Suprapubic skin (tissue), 4 donors: ENCODE measurements at regions not wholly inside any gene's neighbourhood (a gene's known extent, or its start where the extent isn't known, plus 50 kb on each side); places are given as distances from the start of the nearest gene placed in this dataset.

Experiments
- DNase-seq, 2 donors: peaks; one replicate each; pipeline ENCODE4 v3.0.0-alpha.2; 2019; ENCODE audit warnings: low spot score in 2 of 2
- H3K27ac ChIP-seq: fragments of 200-600 bp; sonication (generic); one replicate; pipeline ENCODE4 v1.5.1; 2019
- H3K27me3 ChIP-seq: fragments of 200-600 bp; sonication (generic); one replicate; pipeline ENCODE4 v1.5.1; 2019
- H3K36me3 ChIP-seq: fragments of 200-600 bp; sonication (generic); one replicate; pipeline ENCODE4 v1.5.1; 2019
- H3K4me1 ChIP-seq: fragments of 200-600 bp; sonication (generic); one replicate; pipeline ENCODE4 v1.5.1; 2019
- H3K4me3 ChIP-seq: fragments of 200-600 bp; sonication (generic); one replicate; pipeline ENCODE4 v1.5.1; 2019; ENCODE audit warnings: mild to moderate bottlenecking
- H3K9me3 ChIP-seq: fragments of 200-600 bp; sonication (generic); one replicate; pipeline ENCODE4 v1.5.1; 2019
- CTCF ChIP-seq, 2 donors: fragments of 200-600 bp in 1 of 2; fragments of 450-650 bp in 1 of 2; sonication (generic) in 1 of 2; IDR thresholded peaks; one replicate each; pipeline ENCODE4 v1.5.1; 2016 to 2019; ENCODE audit warnings: antibody characterized with exemption in 2 of 2, mild to moderate bottlenecking in 1 of 2, moderate library complexity in 1 of 2
- EP300 ChIP-seq: sonication (generic); formaldehyde crosslinking; IDR thresholded peaks from one replicate; pipeline ENCODE4 v1.6.1; 2017; ENCODE audit warnings: antibody characterized with exemption
- POLR2A ChIP-seq, 2 donors: fragments of 450-650 bp; IDR thresholded peaks; one replicate each; pipeline ENCODE4 v1.6.1; 2017; ENCODE audit warnings: antibody characterized with exemption in 2 of 2, mild to moderate bottlenecking in 2 of 2, moderate library complexity in 2 of 2
- POLR2AphosphoS5 ChIP-seq, 3 donors: sonication (generic); formaldehyde crosslinking; IDR thresholded peaks; one replicate each; pipeline ENCODE4 v1.6.1; 2017; ENCODE audit warnings: antibody characterized with exemption in 3 of 3
- WGBS: methylation state at CpG from one replicate; pipeline ENCODE4 v1.1.5; 2018; 5-methylcytosine and 5-hydroxymethylcytosine counted together

- WGBS: 89% methylated on average over 5 of the region's 5 CpGs
- no peaks in the 10 kb centered on the region for H3K9me3 ChIP-seq
- H3K36me3 ChIP-seq: no peaks in the 10 kb centered on the region
- H3K27ac ChIP-seq: no peak overlapping the region
- no peak overlapping the region for H3K4me3 ChIP-seq
- H3K27me3 ChIP-seq: peaks cover 38% of the 10 kb centered on the region
- TF ChIP-seq POLR2AphosphoS5 (IDR thresholded peaks at IDR 0.05): no peak
- TF ChIP-seq EP300: no peak
- TF ChIP-seq POLR2A (IDR thresholded peaks at IDR 0.05): no peak
- TF ChIP-seq CTCF (IDR thresholded peaks at IDR 0.05): no peak
- DNase-seq: peak in 1 of 2 donors; percentile 28
- no peaks in the 10 kb centered on the region for H3K4me1 ChIP-seq
These were observed 534.8 kb downstream of the BRD1 start for GRCh38 chr22:49292909-49293308.

- DNase-seq: peak in 1 of 2 donors; percentile 37
- Histone ChIP-seq H3K27me3 (peaks cover 39% of the 10 kb centered on the region), H3K36me3 (no peaks in the 10 kb centered on the region), H3K4me3 (no peak overlapping the region), H3K27ac (no peak overlapping the region), H3K9me3 (no peaks in the 10 kb centered on the region), H3K4me1 (no peaks in the 10 kb centered on the region)
- WGBS: 88% methylated on average over 5 of the region's 5 CpGs
- TF ChIP-seq POLR2AphosphoS5 (IDR thresholded peaks at IDR 0.05): no peak
- TF ChIP-seq POLR2A (IDR thresholded peaks at IDR 0.05): no peak
- no peak for TF ChIP-seq CTCF (IDR thresholded peaks at IDR 0.05)
- no peak for TF ChIP-seq EP300
These were observed 535.9 kb downstream of the BRD1 start for GRCh38 chr22:49291781-49292180.

GRCh38 chr22:49291169-49291568 is 536.5 kb downstream of the BRD1 start:
- Histone ChIP-seq H3K9me3 (no peaks in the 10 kb centered on the region), H3K4me3 (no peak overlapping the region), H3K36me3 (no peaks in the 10 kb centered on the region), H3K27me3 (peaks cover 38% of the 10 kb centered on the region), H3K27ac (no peak overlapping the region), H3K4me1 (no peaks in the 10 kb centered on the region)
- DNase-seq: peak; percentile 48 to 60
- no peak for TF ChIP-seq CTCF (IDR thresholded peaks at IDR 0.05)
- TF ChIP-seq POLR2A (IDR thresholded peaks at IDR 0.05): no peak
- TF ChIP-seq POLR2AphosphoS5 (IDR thresholded peaks at IDR 0.05): no peak
- TF ChIP-seq EP300: no peak
- 52% methylated on average over 12 of the region's 13 CpGs for WGBS

- DNase-seq: peak; percentile 33 to 54
- no peaks in the 10 kb centered on the region for H3K9me3 ChIP-seq
- H3K4me1 ChIP-seq: no peaks in the 10 kb centered on the region
- peaks cover 36% of the 10 kb centered on the region for H3K27me3 ChIP-seq
- H3K36me3 ChIP-seq: no peaks in the 10 kb centered on the region
- no peak overlapping the region for H3K27ac ChIP-seq
- H3K4me3 ChIP-seq: no peak overlapping the region
- TF ChIP-seq CTCF (IDR thresholded peaks at IDR 0.05): no peak
- TF ChIP-seq EP300: no peak
- no peak for TF ChIP-seq POLR2A (IDR thresholded peaks at IDR 0.05)
- no peak for TF ChIP-seq POLR2AphosphoS5 (IDR thresholded peaks at IDR 0.05)
- WGBS: 38% methylated on average over 6 of the region's 6 CpGs
These were observed 537.0 kb downstream of the BRD1 start for GRCh38 chr22:49290711-49291110.

- TF ChIP-seq POLR2AphosphoS5 (IDR thresholded peaks at IDR 0.05) (no peak), POLR2A (IDR thresholded peaks at IDR 0.05) (no peak), CTCF (IDR thresholded peaks at IDR 0.05) (no peak), EP300 (no peak)
- 71% methylated on average over 20 of the region's 24 CpGs for WGBS
These were observed 537.6 kb downstream of the BRD1 start for GRCh38 chr22:49289822-49290679.

More at GRCh38 chr22:49289822-49290679, 537.6 kb downstream of the BRD1 start:
- H3K36me3 ChIP-seq: no peaks in the 10 kb centered on the region
- no peaks in the 10 kb centered on the region for H3K4me1 ChIP-seq
- no peak overlapping the region for H3K27ac ChIP-seq
- H3K27me3 ChIP-seq: peaks cover 43% of the 10 kb centered on the region
- H3K9me3 ChIP-seq: no peaks in the 10 kb centered on the region
- no peak overlapping the region for H3K4me3 ChIP-seq
- DNase-seq: peak; percentile 15 to 53
